T-cell (primary cell): ENCODE measurements at regions not wholly inside any gene's neighbourhood (a gene's known extent, or its start where the extent isn't known, plus 50 kb on each side); places are given as distances from the start of the nearest gene placed in this dataset.

ENCODE experiments used
- ATAC-seq, 4 experiments: fragments of 200-7000 bp in 3 of 4; fragments of 150-1000 bp in 1 of 4; cut with Tn5 transposase; replicated peaks in 1 of 4; 1 replicate in 3 of 4; 2 replicates in 1 of 4; pipeline ENCODE4 v1.10.0; 2021; ENCODE audit warnings: moderate library complexity in 3 of 4, mild to moderate bottlenecking in 2 of 4, moderate number of reproducible peaks in 1 of 4
- CTCF ChIA-PET, 2 donors: fragments of 300-600 bp; sonication (Branson Sonifier 250); formaldehyde crosslinking; loops; one replicate each; lab custom pipeline; 2022; ENCODE audit warnings: antibody characterized with exemption in 2 of 2; lab: Charles Lee
- POLR2A ChIA-PET, 2 donors: fragments of 300-600 bp; sonication (Branson Sonifier 250); formaldehyde crosslinking; loops; one replicate each; lab custom pipeline; 2022; ENCODE audit warnings: antibody characterized with exemption in 2 of 2; lab: Charles Lee
- DNase-seq, 35 experiments: peaks; one replicate each; pipeline versions ENCODE4 v3.0.0 to v3.0.0-alpha.2; 2013 to 2023
- H3K27ac ChIP-seq: one replicate; pipeline ENCODE4 v1.5.1; 2013; ENCODE audit warnings: low read length
- H3K27me3 ChIP-seq, 2 experiments: replicated peaks in 1 of 2; 1 replicate in 1 of 2; 2 replicates in 1 of 2; pipeline versions ENCODE4 v1.6.1 to v1.7.0; 2013; ENCODE audit warnings: low read length in 1 of 2, mixed read lengths in 1 of 2; ENCODE audit not compliant: control insufficient read depth in 2 of 2, insufficient read depth in 2 of 2; ENCODE audit errors: extremely low read depth in 1 of 2
- H3K36me3 ChIP-seq, 2 donors: 1 replicate in 1 of 2; 2 replicates in 1 of 2; pipeline versions ENCODE4 v1.6.1 to v1.7.0; 2013; ENCODE audit warnings: low read length in 1 of 2; ENCODE audit not compliant: control insufficient read depth in 2 of 2, insufficient read depth in 1 of 2; ENCODE audit errors: extremely low read depth in 1 of 2
- H3K4me1 ChIP-seq, 2 experiments: 1 replicate in 1 of 2; 2 replicates in 1 of 2; pipeline versions ENCODE4 v1.6.1 to v1.7.0; 2013; ENCODE audit warnings: low read length in 2 of 2, mixed read lengths in 1 of 2; ENCODE audit not compliant: insufficient read depth in 2 of 2, control insufficient read depth in 1 of 2; ENCODE audit errors: extremely low read depth in 1 of 2
- H3K4me3 ChIP-seq, 2 donors: 1 replicate in 1 of 2; 2 replicates in 1 of 2; pipeline versions ENCODE4 v1.5.1 to v1.7.0; 2013; ENCODE audit warnings: mild to moderate bottlenecking in 2 of 2, low read length in 1 of 2, moderate library complexity in 1 of 2; ENCODE audit not compliant: control insufficient read depth in 1 of 2; ENCODE audit errors: extremely low read depth in 1 of 2
- H3K9me3 ChIP-seq: 2 replicates; pipeline ENCODE4 v1.7.0; 2013
- H3K27ac Mint-ChIP-seq, 2 donors: one replicate each; pipeline ENCODE4 v1.8.0; 2020 to 2021; ENCODE audit warnings: mild to moderate bottlenecking in 2 of 2, mixed read lengths in 2 of 2
- H3K27me3 Mint-ChIP-seq, 2 donors: one replicate each; pipeline ENCODE4 v1.8.0; 2021 to 2022; ENCODE audit warnings: mixed read lengths in 2 of 2
- H3K36me3 Mint-ChIP-seq: one replicate; pipeline ENCODE4 v1.8.0; 2021; ENCODE audit warnings: mixed read lengths
- H3K4me1 Mint-ChIP-seq, 3 donors: one replicate each; pipeline ENCODE4 v1.8.0; 2020 to 2022; ENCODE audit warnings: mixed read lengths in 3 of 3, mild to moderate bottlenecking in 1 of 3
- H3K4me3 Mint-ChIP-seq, 3 donors: one replicate each; pipeline ENCODE4 v1.8.0; 2020 to 2022; ENCODE audit warnings: mild to moderate bottlenecking in 3 of 3, mixed read lengths in 3 of 3, moderate library complexity in 3 of 3
- H3K9me3 Mint-ChIP-seq, 3 donors: one replicate each; pipeline ENCODE4 v1.8.0; 2020 to 2022; ENCODE audit warnings: mixed read lengths in 3 of 3
- WGBS: methylation state at CpG from one replicate; pipeline ENCODE4 v1.1.5; 2013; ENCODE audit warnings: missing lambda C conversion rate; ENCODE audit not compliant: insufficient coverage; 5-methylcytosine and 5-hydroxymethylcytosine counted together

- no peak overlapping the region for H3K4me3 Mint-ChIP-seq
- no peak overlapping the region for H3K27ac Mint-ChIP-seq
- ATAC-seq (no peak), DNase-seq (no peak)
- no peaks in the 10 kb centered on the region for H3K4me1 Mint-ChIP-seq
- H3K36me3 ChIP-seq: no peaks in the 10 kb centered on the region
- POLR2A ChIA-PET: interaction anchor here in 1 of 2 donors (0.6 kb wide), 1 partner anchor 1744 kb away, joined by 3 read pairs; no protein-coding TSS in a partner anchor
- WGBS: 60% methylated on average over 1 of the region's 2 CpGs
- no peaks in the 10 kb centered on the region for H3K9me3 ChIP-seq
- peaks cover 0 to 8% (median 0%) of the 10 kb centered on the region in 3 donors for H3K9me3 Mint-ChIP-seq
- CTCF ChIA-PET: interaction anchor here in 1 of 2 donors (0.7 kb wide), 1 partner anchor 28 kb away, joined by 5 read pairs; no protein-coding TSS in a partner anchor
- no peak overlapping the region for H3K4me3 ChIP-seq
- no peaks in the 10 kb centered on the region for H3K36me3 Mint-ChIP-seq
- H3K27ac ChIP-seq: no peak overlapping the region
- no peaks in the 10 kb centered on the region for H3K27me3 ChIP-seq
- peaks cover 0 to 2% of the 10 kb centered on the region in 2 donors for H3K27me3 Mint-ChIP-seq
- H3K4me1 ChIP-seq: no peaks in the 10 kb centered on the region
Measured at GRCh38 chr4:163781726-163782125, 287.2 kb downstream of the TMA16 start.

GRCh38 chr4:163790231-163790630 lies 295.7 kb downstream of the TMA16 start:
- Mint-ChIP-seq H3K27me3 (no peaks in the 10 kb centered on the region), H3K4me1 (no peaks in the 10 kb centered on the region), H3K4me3 (no peak overlapping the region), H3K27ac (no peak overlapping the region), H3K36me3 (no peaks in the 10 kb centered on the region), H3K9me3 (no peaks in the 10 kb centered on the region)
- Histone ChIP-seq H3K27ac (no peak overlapping the region), H3K4me1 (no peaks in the 10 kb centered on the region), H3K4me3 (no peak overlapping the region), H3K9me3 (no peaks in the 10 kb centered on the region), H3K27me3 (no peaks in the 10 kb centered on the region), H3K36me3 (no peaks in the 10 kb centered on the region)
- no peak for DNase-seq
- CTCF ChIA-PET: no interaction called here
- ATAC-seq: no peak
- no CpG with 5 or more reads among the region's 3 CpGs for WGBS
- POLR2A ChIA-PET: no interaction called here

GRCh38 chr4:163795885-163796284 lies 301.4 kb downstream of the TMA16 start:
- Histone ChIP-seq H3K27me3 (no peaks in the 10 kb centered on the region), H3K36me3 (no peaks in the 10 kb centered on the region), H3K9me3 (no peaks in the 10 kb centered on the region), H3K27ac (no peak overlapping the region), H3K4me1 (no peaks in the 10 kb centered on the region), H3K4me3 (no peak overlapping the region)
- POLR2A ChIA-PET: no interaction called here
- Mint-ChIP-seq H3K9me3 (no peaks in the 10 kb centered on the region), H3K27ac (no peak overlapping the region), H3K36me3 (no peaks in the 10 kb centered on the region), H3K4me1 (no peaks in the 10 kb centered on the region), H3K27me3 (peaks cover 0 to 3% of the 10 kb centered on the region in 2 donors), H3K4me3 (no peak overlapping the region)
- ATAC-seq (no peak), DNase-seq (no peak)
- 100% methylated on average over 1 of the region's 3 CpGs for WGBS
- CTCF ChIA-PET: interaction anchor here in 1 of 2 donors (0.6 kb wide), 1 partner anchor 209 kb away, joined by 3 read pairs; no protein-coding TSS in a partner anchor

GRCh38 chr4:163804001-163804400 lies 309.5 kb downstream of the TMA16 start:
- Mint-ChIP-seq H3K27me3 (peaks cover 0 to 5% of the 10 kb centered on the region in 2 donors), H3K36me3 (no peaks in the 10 kb centered on the region), H3K9me3 (no peaks in the 10 kb centered on the region), H3K27ac (no peak overlapping the region), H3K4me1 (no peaks in the 10 kb centered on the region), H3K4me3 (no peak overlapping the region)
- Histone ChIP-seq H3K9me3 (no peaks in the 10 kb centered on the region), H3K27ac (no peak overlapping the region), H3K27me3 (no peaks in the 10 kb centered on the region), H3K36me3 (no peaks in the 10 kb centered on the region), H3K4me3 (no peak overlapping the region), H3K4me1 (no peaks in the 10 kb centered on the region)
- ChIA-PET POLR2A (no interaction called here), CTCF (no interaction called here)
- no peak for DNase-seq
- no peak for ATAC-seq

- H3K27ac ChIP-seq: no peak overlapping the region
- WGBS: no CpG with 5 or more reads among the region's 2 CpGs
- H3K27me3 ChIP-seq: no peaks in the 10 kb centered on the region
- H3K4me3 ChIP-seq: no peak overlapping the region
- H3K36me3 ChIP-seq: no peaks in the 10 kb centered on the region
- Mint-ChIP-seq H3K4me3 (no peak overlapping the region), H3K27me3 (peaks cover 0 to 3% of the 10 kb centered on the region in 2 donors), H3K9me3 (no peaks in the 10 kb centered on the region), H3K4me1 (no peaks in the 10 kb centered on the region), H3K27ac (no peak overlapping the region), H3K36me3 (no peaks in the 10 kb centered on the region)
- DNase-seq (no peak), ATAC-seq (no peak)
- no peaks in the 10 kb centered on the region for H3K4me1 ChIP-seq
- CTCF ChIA-PET: no interaction called here
- POLR2A ChIA-PET: no interaction called here
- no peaks in the 10 kb centered on the region for H3K9me3 ChIP-seq
Measured at GRCh38 chr4:163806653-163807052, 312.2 kb downstream of the TMA16 start.

GRCh38 chr4:163808011-163808410 lies 313.5 kb downstream of the TMA16 start:
- H3K4me1 Mint-ChIP-seq: no peaks in the 10 kb centered on the region
- POLR2A ChIA-PET: no interaction called here
- H3K4me3 ChIP-seq: no peak overlapping the region
- H3K4me1 ChIP-seq: no peaks in the 10 kb centered on the region
- no peaks in the 10 kb centered on the region for H3K36me3 ChIP-seq
- no peak overlapping the region for H3K4me3 Mint-ChIP-seq
- H3K9me3 ChIP-seq: no peaks in the 10 kb centered on the region
- DNase-seq (no peak), ATAC-seq (no peak)
- H3K27me3 Mint-ChIP-seq: peaks cover 0 to 3% of the 10 kb centered on the region in 2 donors
- H3K36me3 Mint-ChIP-seq: no peaks in the 10 kb centered on the region
- H3K27ac ChIP-seq: no peak overlapping the region
- H3K9me3 Mint-ChIP-seq: no peaks in the 10 kb centered on the region
- no peak overlapping the region for H3K27ac Mint-ChIP-seq
- CTCF ChIA-PET: no interaction called here
- no peaks in the 10 kb centered on the region for H3K27me3 ChIP-seq
- 100% methylated on average over 1 of the region's 2 CpGs for WGBS

GRCh38 chr4:163810755-163811154 lies 316.3 kb downstream of the TMA16 start:
- H3K4me1 Mint-ChIP-seq: no peaks in the 10 kb centered on the region
- POLR2A ChIA-PET: no interaction called here
- Histone ChIP-seq H3K4me3 (no peak overlapping the region), H3K27me3 (no peaks in the 10 kb centered on the region), H3K4me1 (no peaks in the 10 kb centered on the region), H3K36me3 (no peaks in the 10 kb centered on the region), H3K27ac (no peak overlapping the region), H3K9me3 (no peaks in the 10 kb centered on the region)
- DNase-seq (no peak), ATAC-seq (no peak)
- CTCF ChIA-PET: no interaction called here
- no peaks in the 10 kb centered on the region for H3K9me3 Mint-ChIP-seq
- no peak overlapping the region for H3K4me3 Mint-ChIP-seq
- peaks cover 0 to 3% of the 10 kb centered on the region in 2 donors for H3K27me3 Mint-ChIP-seq
- no peak overlapping the region for H3K27ac Mint-ChIP-seq
- 75% methylated on average over 2 of the region's 3 CpGs for WGBS
- H3K36me3 Mint-ChIP-seq: no peaks in the 10 kb centered on the region
